Ovary (tissue), 3 donors: ENCODE measurements at regions not wholly inside any gene's neighbourhood (a gene's known extent, or its start where the extent isn't known, plus 50 kb on each side); places are given as distances from the start of the nearest gene placed in this dataset.

Experiments used
- POLR2A ChIP-seq: fragments of 450-650 bp; IDR thresholded peaks from one replicate; pipeline ENCODE4 v1.6.1; 2017; ENCODE audit warnings: antibody characterized with exemption, mild to moderate bottlenecking, moderate library complexity
- TF ChIP-seq, protein P1 (sequence below), 3 donors: fragments of 450-650 bp in 2 of 3; fragments of 200-600 bp in 1 of 3; IDR thresholded peaks; one replicate each; pipeline versions ENCODE4 v1.5.1 to v1.8.0; 2016 to 2022; ENCODE audit warnings: antibody characterized with exemption in 3 of 3, mild to moderate bottlenecking in 1 of 3
- donor health status: DM: no; HTN: no; CAD: no.

DNA sequence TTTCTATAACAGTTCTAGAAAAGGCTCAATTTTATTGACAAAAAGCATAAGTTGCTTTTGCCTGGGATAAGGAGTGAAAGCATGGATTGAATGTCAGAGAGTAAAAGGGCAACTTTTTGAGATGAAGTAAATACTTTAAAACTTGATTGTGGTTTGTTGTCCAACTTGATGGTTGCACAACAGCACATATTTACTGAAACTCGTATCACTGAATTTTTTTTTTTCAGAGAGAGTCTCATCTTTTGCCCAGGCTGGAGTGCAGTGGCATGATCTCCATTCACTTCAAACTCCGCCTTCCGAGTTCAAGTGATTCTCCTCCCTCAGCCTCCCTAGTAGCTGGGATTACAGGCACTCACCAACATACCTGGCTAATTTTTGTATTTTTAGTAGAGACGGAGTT lies 856.8 kb downstream of the SH3BGRL start:
- TF ChIP-seq, protein P1, sequence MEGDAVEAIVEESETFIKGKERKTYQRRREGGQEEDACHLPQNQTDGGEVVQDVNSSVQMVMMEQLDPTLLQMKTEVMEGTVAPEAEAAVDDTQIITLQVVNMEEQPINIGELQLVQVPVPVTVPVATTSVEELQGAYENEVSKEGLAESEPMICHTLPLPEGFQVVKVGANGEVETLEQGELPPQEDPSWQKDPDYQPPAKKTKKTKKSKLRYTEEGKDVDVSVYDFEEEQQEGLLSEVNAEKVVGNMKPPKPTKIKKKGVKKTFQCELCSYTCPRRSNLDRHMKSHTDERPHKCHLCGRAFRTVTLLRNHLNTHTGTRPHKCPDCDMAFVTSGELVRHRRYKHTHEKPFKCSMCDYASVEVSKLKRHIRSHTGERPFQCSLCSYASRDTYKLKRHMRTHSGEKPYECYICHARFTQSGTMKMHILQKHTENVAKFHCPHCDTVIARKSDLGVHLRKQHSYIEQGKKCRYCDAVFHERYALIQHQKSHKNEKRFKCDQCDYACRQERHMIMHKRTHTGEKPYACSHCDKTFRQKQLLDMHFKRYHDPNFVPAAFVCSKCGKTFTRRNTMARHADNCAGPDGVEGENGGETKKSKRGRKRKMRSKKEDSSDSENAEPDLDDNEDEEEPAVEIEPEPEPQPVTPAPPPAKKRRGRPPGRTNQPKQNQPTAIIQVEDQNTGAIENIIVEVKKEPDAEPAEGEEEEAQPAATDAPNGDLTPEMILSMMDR (IDR thresholded peaks at IDR 0.05): no peak
- no peak for TF ChIP-seq POLR2A
